HS-5 (cell line): ENCODE measurements at regions not wholly inside any gene's neighbourhood (a gene's known extent, or its start where the extent isn't known, plus 50 kb on each side); places are given as distances from the start of the nearest gene placed in this dataset.
"Not testable (repeated sequence)": the region's sequence is repeated elsewhere in the genome, so short reads cannot be mapped to it uniquely, and the experiment has no call there.

Experiments
- DNase-seq: peaks from one replicate; pipeline ENCODE4 v3.0.0-alpha.2; 2012; ENCODE audit warnings: low read depth

- DNase-seq = no peak
Observed at GRCh38 chr3:124043023-124043422, 51.1 kb upstream of the ROPN1 start.

GRCh38 chr3:124044956-124045355 lies 53.0 kb upstream of the ROPN1 start:
- DNase-seq = no peak

GRCh38 chr3:124048967-124049798 lies 57.3 kb upstream of the ROPN1 start:
- DNase-seq = no peak

- DNase-seq = no peak
Observed at GRCh38 chr3:124051636-124052035, 59.7 kb upstream of the ROPN1 start.

- no peak for DNase-seq
Observed at GRCh38 chr3:124053871-124054270, 61.9 kb upstream of the ROPN1 start.

- DNase-seq = no peak
Observed at GRCh38 chr3:124056846-124057245, 64.9 kb upstream of the ROPN1 start.

- DNase-seq = no peak
Observed at GRCh38 chr3:124057420-124057819, 65.5 kb upstream of the ROPN1 start.

GRCh38 chr3:124059580-124059979 lies 67.7 kb upstream of the ROPN1 start:
- peak; percentile 28 for DNase-seq

- no peak for DNase-seq
Observed at GRCh38 chr3:124063197-124063909, 71.4 kb upstream of the ROPN1 start.

- DNase-seq = no peak
Observed at GRCh38 chr3:124064050-124064449, 72.1 kb upstream of the ROPN1 start.

- not testable (repeated sequence) for DNase-seq
Observed at GRCh38 chr3:124066543-124066942, 74.6 kb upstream of the ROPN1 start.

- not testable (repeated sequence) for DNase-seq
Observed at GRCh38 chr3:124069706-124070105, 77.8 kb upstream of the ROPN1 start.

GRCh38 chr3:124075090-124075489 lies 83.2 kb upstream of the ROPN1 start:
- not testable (repeated sequence) for DNase-seq

- no peak for DNase-seq
Observed at GRCh38 chr3:124075753-124076152, 83.8 kb upstream of the ROPN1 start.

- no peak for DNase-seq
Observed at GRCh38 chr3:124076235-124076634, 84.3 kb upstream of the ROPN1 start.

GRCh38 chr3:124078953-124079911 lies 87.3 kb upstream of the ROPN1 start:
- peak; percentile 31 for DNase-seq

GRCh38 chr3:124079912-124080276 lies 88.0 kb upstream of the ROPN1 start:
- DNase-seq = no peak

- no peak for DNase-seq
Observed at GRCh38 chr3:124082343-124082742, 90.4 kb upstream of the ROPN1 start.

- no peak for DNase-seq
Observed at GRCh38 chr3:124084022-124084881, 92.3 kb upstream of the ROPN1 start.

- DNase-seq = no peak
Observed at GRCh38 chr3:124088801-124089200, 96.9 kb upstream of the ROPN1 start.

GRCh38 chr3:124089214-124089613 lies 97.3 kb upstream of the ROPN1 start:
- DNase-seq = no peak
